ENCODE measurements at regions not wholly inside any gene's neighbourhood (a gene's known extent, or its start where the extent isn't known, plus 50 kb on each side); places are given as distances from the start of the nearest gene placed in this dataset.

- no peak for TF ChIP-seq POLR2A (IDR thresholded peaks at IDR 0.05; ENCODE audit: borderline replicate concordance, extremely low read depth, insufficient read depth, insufficient read length)
- no peak for TF ChIP-seq CTCF (IDR thresholded peaks at IDR 0.05 in 2 of 3, conservative IDR thresholded peaks at IDR 0.05 in 1 of 3; ENCODE audit: borderline replicate concordance in 1 of 3, insufficient read depth in 1 of 3, low read depth in 2 of 3, low read length in 2 of 3)
- no peak for TF ChIP-seq ZFX (IDR thresholded peaks at IDR 0.05)
- TF ChIP-seq CEBPB (IDR thresholded peaks at IDR 0.05; ENCODE audit: low read depth): no peak
Measured at GRCh38 chr15:91508633-91509032, 344.9 kb upstream of the SLCO3A1 start.

Data from HCT116 (cell line).